ENCODE measurements at regions not wholly inside any gene's neighbourhood (a gene's known extent, or its start where the extent isn't known, plus 50 kb on each side); places are given as distances from the start of the nearest gene placed in this dataset.

- Histone ChIP-seq H3K36me3 (ENCODE audit: insufficient read depth, low read depth, low read length) (no peaks in the 10 kb centered on the region), H3K4me3 (ENCODE audit: low read length) (no peak overlapping the region), H3K27me3 (ENCODE audit: insufficient read depth, low read length) (no peaks in the 10 kb centered on the region), H3K27ac (ENCODE audit: low read length) (no peak overlapping the region), H3K9me3 (ENCODE audit: insufficient read depth, low read depth, low read length) (no peaks in the 10 kb centered on the region), H3K9ac (ENCODE audit: low read depth, low read length) (no peak overlapping the region), H3K4me1 (ENCODE audit: insufficient read depth, low read length) (peaks cover 11% of the 10 kb centered on the region; the same call in 1 of the 2 replicates)
These were observed 68.3 kb upstream of the BTBD3 start for GRCh38 chr20:11849270-11849915.

DNA sequence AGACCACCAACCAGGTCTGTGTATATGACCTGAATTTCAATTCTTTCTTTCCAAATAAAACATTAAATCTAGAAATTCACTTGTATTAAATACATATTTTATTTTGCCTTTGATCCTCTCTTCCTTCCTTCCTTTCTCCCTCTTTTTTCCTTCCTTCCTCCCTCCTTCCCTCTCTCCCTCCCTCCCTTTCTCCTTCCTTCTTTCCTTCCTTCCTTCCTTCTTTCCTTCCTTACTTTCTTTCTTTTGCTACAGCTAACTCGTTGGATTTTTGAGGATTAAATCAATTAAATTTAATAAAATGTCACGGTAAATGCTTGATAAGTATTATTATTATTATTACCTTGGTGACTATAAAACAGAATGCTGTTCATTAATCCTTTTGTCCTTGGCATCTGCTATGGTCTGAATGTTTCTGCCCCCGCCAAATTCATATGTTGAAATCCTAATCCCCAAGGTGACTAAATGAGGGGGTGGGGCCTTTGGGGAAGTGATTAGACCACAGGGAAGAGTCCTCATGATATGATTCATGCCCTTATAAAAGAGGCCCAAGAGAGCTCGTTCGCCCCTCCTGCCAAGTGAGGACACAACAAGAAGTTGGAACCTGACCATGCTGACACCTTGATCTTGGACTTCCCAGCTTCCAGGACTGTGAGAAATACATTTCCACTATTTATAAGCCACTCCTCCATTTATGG, 67.6 kb upstream of the BTBD3 start:
- no peaks in the 10 kb centered on the region for H3K9me3 ChIP-seq (ENCODE audit: insufficient read depth, low read depth, low read length)
- H3K36me3 ChIP-seq (ENCODE audit: insufficient read depth, low read depth, low read length): no peaks in the 10 kb centered on the region
- no peak overlapping the region for H3K9ac ChIP-seq (ENCODE audit: low read depth, low read length)
- H3K27me3 ChIP-seq (ENCODE audit: insufficient read depth, low read length): no peaks in the 10 kb centered on the region
- H3K4me1 ChIP-seq (ENCODE audit: insufficient read depth, low read length): peaks cover 11% of the 10 kb centered on the region; the same call in 1 of the 2 replicates
- no peak overlapping the region for H3K4me3 ChIP-seq (ENCODE audit: low read length)
- H3K27ac ChIP-seq (ENCODE audit: low read length): no peak overlapping the region

DNA sequence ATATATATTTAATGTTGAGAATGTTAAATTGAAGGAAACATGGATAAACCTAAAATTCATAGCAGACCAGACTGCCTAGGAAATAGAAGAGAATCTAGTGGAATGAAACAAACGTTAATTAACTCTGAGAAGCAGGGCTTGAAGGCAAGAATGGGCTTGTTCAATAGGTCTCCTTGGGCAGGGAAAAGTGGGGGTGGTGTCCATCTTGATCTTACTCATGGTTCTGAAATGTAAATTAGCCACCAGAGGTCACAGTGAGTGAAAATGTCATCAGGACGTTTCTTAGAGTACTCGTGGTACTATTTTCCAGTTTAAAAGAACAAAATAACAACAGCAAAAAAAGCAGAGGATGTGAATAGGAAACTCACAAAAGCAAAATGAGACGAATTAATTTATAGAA, 66.8 kb upstream of the BTBD3 start:
- Histone ChIP-seq H3K4me1 (ENCODE audit: insufficient read depth, low read length) (peaks cover 11% of the 10 kb centered on the region; the same call in 1 of the 2 replicates), H3K9me3 (ENCODE audit: insufficient read depth, low read depth, low read length) (no peaks in the 10 kb centered on the region), H3K27ac (ENCODE audit: low read length) (no peak overlapping the region), H3K9ac (ENCODE audit: low read depth, low read length) (no peak overlapping the region), H3K36me3 (ENCODE audit: insufficient read depth, low read depth, low read length) (no peaks in the 10 kb centered on the region), H3K4me3 (ENCODE audit: low read length) (no peak overlapping the region), H3K27me3 (ENCODE audit: insufficient read depth, low read length) (no peaks in the 10 kb centered on the region)

DNA sequence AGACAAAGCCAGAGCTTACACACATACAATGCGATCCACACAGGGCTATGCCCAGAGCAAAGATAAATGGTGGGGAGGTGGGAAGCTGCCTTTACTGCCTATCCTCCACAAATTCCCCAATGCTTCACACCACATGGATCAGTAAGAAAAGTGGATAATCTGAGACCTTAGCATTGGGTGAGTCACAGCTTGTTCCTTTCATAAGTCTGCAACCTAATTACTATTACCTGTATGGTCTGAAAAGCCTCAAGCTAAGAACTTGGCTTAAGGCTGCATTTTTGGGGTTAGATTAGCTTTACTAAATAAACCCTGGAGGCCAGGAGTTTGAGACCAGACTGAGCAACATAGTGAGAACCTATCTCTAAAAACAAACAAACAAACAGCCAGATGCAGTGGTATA, 66.0 kb upstream of the BTBD3 start:
- no peaks in the 10 kb centered on the region for H3K36me3 ChIP-seq (ENCODE audit: insufficient read depth, low read depth, low read length)
- no peaks in the 10 kb centered on the region for H3K27me3 ChIP-seq (ENCODE audit: insufficient read depth, low read length)
- H3K27ac ChIP-seq (ENCODE audit: low read length): no peak overlapping the region
- H3K9ac ChIP-seq (ENCODE audit: low read depth, low read length): no peak overlapping the region
- H3K9me3 ChIP-seq (ENCODE audit: insufficient read depth, low read depth, low read length): no peaks in the 10 kb centered on the region
- H3K4me1 ChIP-seq (ENCODE audit: insufficient read depth, low read length): peaks cover 11% of the 10 kb centered on the region; the same call in 1 of the 2 replicates
- no peak overlapping the region for H3K4me3 ChIP-seq (ENCODE audit: low read length)

DNA sequence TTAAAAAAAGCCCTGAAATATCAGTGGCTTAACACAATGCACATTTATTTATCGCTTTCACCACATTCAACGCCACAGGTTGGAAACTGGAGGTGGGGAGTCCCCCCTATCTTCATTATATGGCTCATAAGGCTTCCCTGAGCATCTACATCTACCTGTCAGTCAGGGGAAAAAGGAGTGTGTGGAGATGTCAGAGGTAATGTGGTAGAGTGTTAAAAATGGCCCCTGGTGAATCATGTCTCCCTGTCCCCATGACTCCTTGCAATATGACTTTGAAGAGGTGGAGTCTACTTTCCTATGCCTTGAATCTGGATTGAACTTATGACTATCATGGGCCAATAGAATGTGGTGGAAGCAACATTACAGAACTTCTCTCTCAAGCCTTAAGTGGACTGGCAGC, 65.5 kb upstream of the BTBD3 start:
- peaks cover 11% of the 10 kb centered on the region; the same call in 1 of the 2 replicates for H3K4me1 ChIP-seq (ENCODE audit: insufficient read depth, low read length)
- H3K27ac ChIP-seq (ENCODE audit: low read length): no peak overlapping the region

GRCh38 chr20:11852811-11853210, 64.9 kb upstream of the BTBD3 start:
- Histone ChIP-seq H3K4me3 (ENCODE audit: low read length) (no peak overlapping the region), H3K27me3 (ENCODE audit: insufficient read depth, low read length) (no peaks in the 10 kb centered on the region), H3K36me3 (ENCODE audit: insufficient read depth, low read depth, low read length) (no peaks in the 10 kb centered on the region), H3K27ac (ENCODE audit: low read length) (no peak overlapping the region), H3K4me1 (ENCODE audit: insufficient read depth, low read length) (peaks cover 11% of the 10 kb centered on the region; the same call in 1 of the 2 replicates), H3K9me3 (ENCODE audit: insufficient read depth, low read depth, low read length) (no peaks in the 10 kb centered on the region), H3K9ac (ENCODE audit: low read depth, low read length) (no peak overlapping the region)

More for the DNA sequence above, 65.5 kb upstream of the BTBD3 start:
- Histone ChIP-seq H3K36me3 (ENCODE audit: insufficient read depth, low read depth, low read length) (no peaks in the 10 kb centered on the region), H3K9ac (ENCODE audit: low read depth, low read length) (no peak overlapping the region), H3K4me3 (ENCODE audit: low read length) (no peak overlapping the region), H3K9me3 (ENCODE audit: insufficient read depth, low read depth, low read length) (no peaks in the 10 kb centered on the region), H3K27me3 (ENCODE audit: insufficient read depth, low read length) (no peaks in the 10 kb centered on the region)

- no peak overlapping the region for H3K9ac ChIP-seq (ENCODE audit: low read depth, low read length)
- no peaks in the 10 kb centered on the region for H3K27me3 ChIP-seq (ENCODE audit: insufficient read depth, low read length)
- H3K27ac ChIP-seq (ENCODE audit: low read length): no peak overlapping the region
- no peaks in the 10 kb centered on the region for H3K36me3 ChIP-seq (ENCODE audit: insufficient read depth, low read depth, low read length)
- H3K9me3 ChIP-seq (ENCODE audit: insufficient read depth, low read depth, low read length): no peaks in the 10 kb centered on the region
- no peak overlapping the region for H3K4me3 ChIP-seq (ENCODE audit: low read length)
- peaks cover 11% of the 10 kb centered on the region; the same call in 1 of the 2 replicates for H3K4me1 ChIP-seq (ENCODE audit: insufficient read depth, low read length)
These were observed 64.3 kb upstream of the BTBD3 start for GRCh38 chr20:11853359-11853758.

DNA sequence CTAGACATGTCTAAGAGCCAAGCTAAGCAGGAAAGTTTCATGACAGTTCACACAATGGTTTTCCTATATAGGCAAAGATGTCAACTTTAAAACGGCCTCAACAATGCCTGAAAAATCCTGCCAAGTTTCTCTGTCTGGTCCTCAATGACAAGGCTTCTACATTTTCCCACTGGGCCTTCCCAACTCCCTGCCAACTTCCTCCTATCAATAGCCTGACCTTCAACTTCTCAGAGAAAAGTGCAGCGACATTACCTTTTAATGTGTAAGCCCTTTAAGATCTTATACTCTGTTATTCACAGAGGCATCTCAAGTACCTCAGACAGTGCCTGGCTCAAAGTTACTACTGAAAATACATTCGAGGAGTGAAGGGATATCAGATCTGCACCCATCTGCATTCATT, 56.2 kb upstream of the BTBD3 start:
- H3K27ac ChIP-seq (ENCODE audit: low read length): no peak overlapping the region
- H3K4me1 ChIP-seq (ENCODE audit: insufficient read depth, low read length): no peaks in the 10 kb centered on the region
- H3K9ac ChIP-seq (ENCODE audit: low read depth, low read length): no peak overlapping the region
- no peaks in the 10 kb centered on the region for H3K27me3 ChIP-seq (ENCODE audit: insufficient read depth, low read length)
- no peak overlapping the region for H3K4me3 ChIP-seq (ENCODE audit: low read length)
- H3K9me3 ChIP-seq (ENCODE audit: insufficient read depth, low read depth, low read length): no peaks in the 10 kb centered on the region
- H3K36me3 ChIP-seq (ENCODE audit: insufficient read depth, low read depth, low read length): no peaks in the 10 kb centered on the region

DNA sequence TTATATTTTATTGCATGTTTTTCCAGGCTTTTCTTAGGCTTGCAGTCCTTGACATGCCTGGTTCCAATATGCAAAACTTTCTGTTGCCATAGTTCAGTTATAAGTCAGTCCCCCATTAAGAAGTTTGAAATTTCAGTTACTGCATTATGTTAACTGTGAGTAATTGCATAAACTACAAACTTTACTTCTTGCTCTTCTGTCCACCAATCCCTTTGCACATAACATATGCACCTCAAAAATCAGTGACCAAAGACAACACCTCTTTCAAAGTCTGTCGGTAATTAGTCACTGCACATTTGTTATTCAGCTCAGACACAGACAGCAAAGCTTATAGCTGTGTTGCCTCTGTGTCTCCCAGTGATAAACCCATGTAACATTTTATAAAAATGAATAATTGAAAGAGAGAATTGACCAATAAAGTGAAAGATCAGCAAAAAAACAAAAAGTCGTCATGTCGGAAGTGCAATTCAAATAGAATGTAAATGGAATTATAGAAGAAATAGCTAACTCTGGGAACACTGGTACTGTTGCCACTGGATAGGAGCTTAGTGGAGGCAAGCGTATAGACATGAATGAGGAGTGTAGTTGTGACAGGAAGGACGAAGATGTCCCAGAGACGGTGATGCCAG, 50.3 kb upstream of the BTBD3 start:
- Histone ChIP-seq H3K9ac (ENCODE audit: low read depth, low read length) (no peak overlapping the region), H3K27me3 (ENCODE audit: insufficient read depth, low read length) (no peaks in the 10 kb centered on the region), H3K9me3 (ENCODE audit: insufficient read depth, low read depth, low read length) (no peaks in the 10 kb centered on the region), H3K4me1 (ENCODE audit: insufficient read depth, low read length) (peaks cover 6% of the 10 kb centered on the region; the same call in 1 of the 2 replicates), H3K27ac (ENCODE audit: low read length) (no peak overlapping the region), H3K36me3 (ENCODE audit: insufficient read depth, low read depth, low read length) (no peaks in the 10 kb centered on the region), H3K4me3 (ENCODE audit: low read length) (no peak overlapping the region)

Data from iPS-20b (cell line).